HepG2 (cell line): ENCODE measurements at regions not wholly inside any gene's neighbourhood (a gene's known extent, or its start where the extent isn't known, plus 50 kb on each side); places are given as distances from the start of the nearest gene placed in this dataset.

Experiments used
- ATAC-seq: fragments of 200-7000 bp; cut with Tn5 transposase; 3 replicates; pipeline ENCODE4 v1.9.1; 2020; ENCODE audit warnings: mild to moderate bottlenecking, moderate library complexity
- BruUV-seq: library from RNA; stranded (reverse); fragments of 400-500 nt; replicated peaks from 2 replicates; lab custom pipeline; 2021; lab: Mats Ljungman, UMichigan
- CTCF ChIA-PET: fragments of 300-600 bp; formaldehyde crosslinking; extraction: SDS; loops from one replicate; lab custom pipeline; 2021; ENCODE audit warnings: low total read pairs, inconsistent platforms, low intra/inter-chr PET ratio; lab: Yijun Ruan, JAX
- POLR2A ChIA-PET: fragments of 350-600 bp; sonication (Branson Sonifier 250); formaldehyde crosslinking; loops from one replicate; lab custom pipeline; 2020; ENCODE audit warnings: antibody characterized with exemption, inconsistent platforms; lab: Yijun Ruan, JAX
- DNase-seq: peaks from one replicate; pipeline ENCODE4 v3.0.0-alpha.2; 2015; ENCODE audit warnings: low spot score
- FAIRE-seq: peaks from 3 replicates; lab custom pipeline; 2011; peaks lifted over from hg19 to GRCh38; lab: Jason Lieb, UNC
- H2AFZ ChIP-seq: one replicate; pipeline ENCODE4 v1.6.1; 2011; ENCODE audit warnings: low read length, inconsistent platforms
- H3K27ac ChIP-seq: fragments of 300-600 bp; 3 replicates; pipeline ENCODE4 v1.8.0; 2011; ENCODE audit warnings: mixed run types, mild to moderate bottlenecking, mixed read lengths, low read length, inconsistent platforms; ENCODE audit not compliant: insufficient read depth; ENCODE audit errors: extremely low read length
- H3K27me3 ChIP-seq, 2 experiments: fragments of 200-600 bp in 1 of 2; 2 replicates in 1 of 2; 3 replicates in 1 of 2; pipeline versions ENCODE4 v1.6.0 to v1.8.0; 2011; ENCODE audit warnings: low read length in 2 of 2, mild to moderate bottlenecking in 2 of 2, moderate library complexity in 2 of 2, inconsistent platforms in 1 of 2; ENCODE audit not compliant: insufficient read depth in 2 of 2, control insufficient read depth in 1 of 2
- H3K36me3 ChIP-seq, 2 experiments: fragments of 200-600 bp in 1 of 2; replicated peaks in 1 of 2; 2 replicates in 1 of 2; 3 replicates in 1 of 2; pipeline versions ENCODE4 v1.5.1 to v1.8.0; 2011; ENCODE audit warnings: low read length in 2 of 2, inconsistent platforms in 1 of 2; ENCODE audit not compliant: insufficient read depth in 2 of 2, control insufficient read depth in 1 of 2
- H3K4me1 ChIP-seq: 2 replicates; pipeline ENCODE4 v1.5.1; 2012; ENCODE audit warnings: low read length, inconsistent platforms; ENCODE audit not compliant: insufficient read depth
- H3K4me2 ChIP-seq: 2 replicates; pipeline ENCODE4 v1.6.0; 2011; ENCODE audit warnings: low read depth, low read length, inconsistent platforms
- H3K4me3 ChIP-seq, 3 experiments: fragments of 200-600 bp in 1 of 3; sonication (generic), shearing (Covaris generic) in 1 of 3; replicated peaks in 1 of 3; 2 replicates each; pipeline ENCODE4 v1.5.1; 2011 to 2016; ENCODE audit warnings: low read length in 3 of 3, inconsistent platforms in 2 of 3, low read depth in 2 of 3, mild to moderate bottlenecking in 2 of 3, control low read depth in 1 of 3, mixed read lengths in 1 of 3; ENCODE audit not compliant: insufficient read depth in 1 of 3
- H3K79me2 ChIP-seq: one replicate; pipeline ENCODE4 v1.6.1; 2011; ENCODE audit warnings: low read length, inconsistent platforms; ENCODE audit not compliant: insufficient read depth
- H3K9ac ChIP-seq: 2 replicates; pipeline ENCODE4 v1.6.0; 2011; ENCODE audit warnings: mild to moderate bottlenecking, low read depth, low read length, inconsistent platforms; ENCODE audit not compliant: insufficient read depth
- H3K9me3 ChIP-seq: 2 replicates; pipeline ENCODE4 v1.5.1; 2012; ENCODE audit warnings: mild to moderate bottlenecking, low read length
- H4K20me1 ChIP-seq: 2 replicates; pipeline ENCODE4 v1.6.0; 2011; ENCODE audit warnings: inconsistent platforms, mild to moderate bottlenecking, low read length, moderate library complexity; ENCODE audit not compliant: insufficient read depth
- CHD4 ChIP-seq: fragments of 200-600 bp; sonication (generic); IDR thresholded peaks from 2 replicates; pipeline ENCODE4 v1.7.0; 2017; ENCODE audit warnings: mild to moderate bottlenecking, low read length, borderline replicate concordance
- CREB3 ChIP-seq: sonication (generic); formaldehyde crosslinking; IDR thresholded peaks from 2 replicates; pipeline ENCODE4 v1.5.0; 2020; ENCODE audit warnings: missing genetic modification reagents
- CTCF ChIP-seq: sonication (generic); formaldehyde crosslinking; IDR thresholded peaks from 2 replicates; pipeline ENCODE4 v1.5.0; 2020; ENCODE audit warnings: mild to moderate bottlenecking, missing genetic modification reagents, moderate library complexity
- HNF1B ChIP-seq: sonication (generic); formaldehyde crosslinking; IDR thresholded peaks from 2 replicates; pipeline ENCODE4 v1.5.1; 2020; ENCODE audit warnings: mild to moderate bottlenecking, moderate library complexity, missing genetic modification reagents
- MED8 ChIP-seq: sonication (generic); formaldehyde crosslinking; IDR thresholded peaks from 2 replicates; pipeline ENCODE4 v1.8.1; 2023; ENCODE audit warnings: mild to moderate bottlenecking, missing genetic modification reagents; ENCODE audit not compliant: insufficient replicate concordance
- SRY ChIP-seq: sonication (generic); formaldehyde crosslinking; IDR thresholded peaks from 2 replicates; pipeline ENCODE4 v1.8.0; 2022; ENCODE audit warnings: mild to moderate bottlenecking, missing genetic modification reagents
- STAG1 ChIP-seq: sonication (generic); formaldehyde crosslinking; IDR thresholded peaks from 2 replicates; pipeline ENCODE4 v1.4.0; 2020; ENCODE audit warnings: missing genetic modification reagents
- THAP9 ChIP-seq: sonication (generic); formaldehyde crosslinking; IDR thresholded peaks from 2 replicates; pipeline ENCODE4; 2020; ENCODE audit warnings: missing genetic modification reagents, mild to moderate bottlenecking, borderline replicate concordance
- ZBTB33 ChIP-seq: sonication (generic); formaldehyde crosslinking; IDR thresholded peaks from 2 replicates; pipeline ENCODE4 v1.4.0; 2020; ENCODE audit warnings: missing genetic modification reagents
- ZFX ChIP-seq: sonication (generic); formaldehyde crosslinking; IDR thresholded peaks from 2 replicates; pipeline ENCODE4 v1.4.0; 2020; ENCODE audit warnings: mild to moderate bottlenecking, low read depth, missing genetic modification reagents, moderate library complexity
- ZNF292 ChIP-seq: sonication (generic); formaldehyde crosslinking; IDR thresholded peaks from 2 replicates; pipeline ENCODE4 v1.8.1; 2022; ENCODE audit warnings: mild to moderate bottlenecking, low read depth, missing genetic modification reagents, borderline replicate concordance
- WGBS: methylation state at CpG from one replicate; pipeline ENCODE4 v1.1.6; 2017; ENCODE audit warnings: low lambda C conversion rate; 5-methylcytosine and 5-hydroxymethylcytosine counted together
- in situ Hi-C: cut with HindIII; loops from 2 replicates; pipeline ENCODE4 v1.10.0; 2017; ENCODE audit warnings: low pct_unique_long_range_greater_than_20kb; ENCODE audit not compliant: extremely low pct_ligation_motif_present
- intact Hi-C: fragments of 100-400 bp; cut with micrococcal nuclease; formaldehyde crosslinking; loops from one replicate; pipeline ENCODE4 v1.10.0; 2022; ENCODE audit not compliant: unreplicated experiment

- H3K4me1 ChIP-seq = no peaks in the 10 kb centered on the region
- H3K4me2 ChIP-seq = no peak overlapping the region
- no peaks in the 10 kb centered on the region for H3K27me3 ChIP-seq
- no peak overlapping the region for H3K27ac ChIP-seq
- H4K20me1 ChIP-seq = no peaks in the 10 kb centered on the region
- no peak overlapping the region for H3K9ac ChIP-seq
- no peak overlapping the region for H3K4me3 ChIP-seq
- CTCF ChIA-PET = no interaction called here
- POLR2A ChIA-PET = no interaction called here
- H2AFZ ChIP-seq = no peak overlapping the region
- intact Hi-C loops (no loop called here), in situ Hi-C loops (no loop called here)
- H3K36me3 ChIP-seq = no peaks in the 10 kb centered on the region; a peak in 1 of 5 replicates
- no peaks in the 10 kb centered on the region for H3K9me3 ChIP-seq
- BruUV-seq = no TSS peak
- ATAC-seq (peak; percentile 82), DNase-seq (peak; percentile 22), FAIRE-seq (no peak)
- H3K79me2 ChIP-seq = no peaks in the 10 kb centered on the region
- WGBS = 72% methylated on average over 3 of the region's 3 CpGs
- TF ChIP-seq THAP9 (CRISPR knock-in tag) (no peak), ZFX (CRISPR knock-in tag) (no peak), ZNF292 (CRISPR knock-in tag) (no peak), CTCF (CRISPR knock-in tag) (peak; percentile 49), STAG1 (peak; percentile 67), CREB3 (CRISPR knock-in tag) (no peak), MED8 (CRISPR knock-in tag) (no peak), SRY (CRISPR knock-in tag) (no peak), ZBTB33 (CRISPR knock-in tag) (no peak), HNF1B (no peak), CHD4 (no peak)
Observed at GRCh38 chr13:50612717-50613116, 230.8 kb downstream of the DLEU7 start.
